ENCODE measurements at regions not wholly inside any gene's neighbourhood (a gene's known extent, or its start where the extent isn't known, plus 50 kb on each side); places are given as distances from the start of the nearest gene placed in this dataset.
A peak's percentile ranks its signal among the peaks of the same experiment; 100 is the strongest.

DNA sequence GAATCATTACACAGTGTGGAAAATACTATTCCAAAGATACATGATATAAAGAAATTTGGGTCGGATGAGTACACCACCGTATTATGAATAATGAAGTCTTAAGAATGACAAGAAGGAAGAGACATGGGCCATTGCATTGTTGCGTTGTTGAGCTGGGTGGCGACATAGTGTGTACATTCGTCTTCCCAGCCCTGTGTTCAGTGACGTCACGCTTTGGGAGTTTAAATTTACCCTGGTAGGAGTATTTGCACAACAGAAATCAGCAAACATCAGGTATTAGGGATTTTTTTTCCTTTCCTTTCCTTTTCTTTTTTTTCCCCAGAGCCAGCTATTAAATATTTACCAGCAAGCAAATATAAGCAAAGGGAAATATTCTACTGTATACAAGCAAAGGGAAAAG, 347.2 kb upstream of the NETO1 start:
- in situ Hi-C loops (cut with HindIII; ENCODE audit: low pct_unique_long_range_greater_than_20kb, low sequenced_read_pairs), result no loop called here
- no peak for TF ChIP-seq JUND (IDR thresholded peaks at IDR 0.05; ENCODE audit: low read depth)

DNA sequence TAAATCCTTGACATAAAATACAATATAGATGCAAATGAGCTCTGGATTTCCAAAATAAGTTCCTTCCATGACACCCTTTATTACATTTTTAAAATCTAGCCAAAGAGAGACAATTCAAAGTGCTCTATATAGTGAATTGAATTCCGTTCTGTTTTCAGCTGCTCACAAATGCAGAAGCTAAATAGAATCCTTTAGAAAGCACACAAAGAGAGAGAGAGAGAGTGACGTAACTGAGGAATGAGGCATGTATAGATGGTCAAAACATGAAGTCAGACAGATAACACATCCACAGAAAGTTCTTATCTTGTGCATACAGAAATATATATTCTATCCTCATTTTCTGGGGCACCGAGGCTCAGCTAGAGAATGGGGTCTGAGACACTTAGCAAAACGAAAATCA, 344.7 kb upstream of the NETO1 start:
- no peak for DNase-seq (ENCODE audit: low read depth in 1 of 2, low spot score in 1 of 2)
- in situ Hi-C loops (cut with HindIII; ENCODE audit: low pct_unique_long_range_greater_than_20kb, low sequenced_read_pairs), result no loop called here
- TF ChIP-seq JUND (IDR thresholded peaks at IDR 0.05; ENCODE audit: low read depth), result no peak

More for the DNA sequence above, 347.2 kb upstream of the NETO1 start:
- DNase-seq (ENCODE audit: low read depth in 1 of 2, low spot score in 1 of 2), result no peak

DNA sequence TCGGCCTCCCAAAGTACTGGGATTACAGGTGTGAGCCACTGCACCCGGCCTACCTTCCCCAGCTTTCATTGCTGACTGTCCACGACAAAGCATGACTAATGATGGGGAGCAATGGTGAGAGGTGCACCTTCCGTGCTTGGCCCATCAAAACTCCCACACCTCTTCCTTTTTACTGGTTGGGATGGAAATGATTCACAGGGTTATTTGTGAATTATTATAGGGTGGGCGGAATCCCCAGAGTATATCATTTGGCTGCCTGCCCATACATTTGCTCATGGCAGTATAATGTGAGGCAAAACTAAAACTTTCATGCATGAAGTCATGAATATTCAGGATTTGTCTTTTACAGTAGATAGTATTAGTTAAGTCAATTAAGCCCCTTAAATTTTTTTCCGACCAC, 334.2 kb upstream of the NETO1 start:
- no peak for TF ChIP-seq JUND (IDR thresholded peaks at IDR 0.05; ENCODE audit: low read depth)
- in situ Hi-C loops (cut with HindIII; ENCODE audit: low pct_unique_long_range_greater_than_20kb, low sequenced_read_pairs), result no loop called here
- no peak for DNase-seq (ENCODE audit: low read depth in 1 of 2, low spot score in 1 of 2)

DNA sequence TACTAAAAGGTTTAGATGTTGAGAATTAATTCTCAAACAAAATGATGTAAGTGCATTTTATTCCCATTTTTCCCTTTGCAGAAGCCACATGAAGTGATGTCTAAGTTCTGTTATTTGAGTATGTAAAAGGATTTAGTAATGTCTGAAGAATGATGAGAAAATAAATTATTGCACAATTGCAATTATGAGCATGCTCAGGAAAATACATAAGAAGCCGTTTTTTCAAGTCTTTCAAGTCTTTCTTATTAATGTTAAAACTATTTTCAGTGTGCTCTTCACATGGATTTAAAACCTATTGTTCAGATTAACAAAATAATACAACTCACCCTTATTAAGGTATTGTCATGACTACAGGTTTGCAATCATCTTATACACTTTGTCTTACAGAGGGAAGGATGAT, 331.4 kb upstream of the NETO1 start:
- no peak for DNase-seq (ENCODE audit: low read depth in 1 of 2, low spot score in 1 of 2)
- TF ChIP-seq JUND (IDR thresholded peaks at IDR 0.05; ENCODE audit: low read depth), result no peak
- in situ Hi-C loops (cut with HindIII; ENCODE audit: low pct_unique_long_range_greater_than_20kb, low sequenced_read_pairs), result no loop called here

DNA sequence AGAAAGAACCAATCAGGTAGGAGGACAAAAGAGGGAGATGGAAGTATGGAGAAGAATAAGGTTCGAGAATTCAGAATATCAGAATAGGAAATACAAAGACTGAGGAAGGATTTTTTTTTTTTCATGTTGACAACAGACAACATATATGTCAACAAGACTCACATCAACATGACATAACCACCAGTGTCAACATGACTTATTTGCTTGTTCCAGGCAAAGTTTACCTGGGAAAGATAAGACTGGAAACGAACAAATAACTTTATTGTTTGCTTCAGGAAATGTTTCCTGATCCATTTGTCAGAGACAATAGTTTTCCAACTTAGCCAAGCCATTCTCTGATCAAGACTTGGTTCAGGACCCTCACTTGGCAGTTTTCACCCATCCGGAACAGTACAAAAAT, 321.9 kb upstream of the NETO1 start:
- no peak for TF ChIP-seq JUND (IDR thresholded peaks at IDR 0.05; ENCODE audit: low read depth)
- peak in 1 of 2 experiments; percentile 59 for DNase-seq (ENCODE audit: low read depth in 1 of 2, low spot score in 1 of 2)
- in situ Hi-C loops (cut with HindIII; ENCODE audit: low pct_unique_long_range_greater_than_20kb, low sequenced_read_pairs), result no loop called here

DNA sequence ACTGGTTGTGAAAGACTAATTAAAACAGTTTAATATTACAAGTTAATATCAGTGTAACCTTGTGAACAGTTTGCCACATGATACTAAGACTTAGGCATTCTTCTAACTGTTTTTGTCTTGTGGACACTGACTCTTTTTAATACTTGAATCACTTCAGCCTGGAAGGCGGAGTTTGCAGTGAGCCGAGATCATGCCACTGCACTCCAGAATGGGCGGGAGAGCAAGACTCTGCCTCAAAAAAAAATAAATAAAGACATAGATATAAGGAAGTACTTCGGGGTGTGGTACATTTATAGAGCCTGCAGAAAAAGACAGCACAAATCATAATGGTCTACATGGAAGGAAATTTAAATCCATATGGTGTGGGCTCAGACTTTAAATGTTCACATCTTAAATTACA, 300.4 kb upstream of the NETO1 start:
- no peak for DNase-seq (ENCODE audit: low read depth in 1 of 2, low spot score in 1 of 2)
- no peak for TF ChIP-seq JUND (IDR thresholded peaks at IDR 0.05; ENCODE audit: low read depth)

DNA sequence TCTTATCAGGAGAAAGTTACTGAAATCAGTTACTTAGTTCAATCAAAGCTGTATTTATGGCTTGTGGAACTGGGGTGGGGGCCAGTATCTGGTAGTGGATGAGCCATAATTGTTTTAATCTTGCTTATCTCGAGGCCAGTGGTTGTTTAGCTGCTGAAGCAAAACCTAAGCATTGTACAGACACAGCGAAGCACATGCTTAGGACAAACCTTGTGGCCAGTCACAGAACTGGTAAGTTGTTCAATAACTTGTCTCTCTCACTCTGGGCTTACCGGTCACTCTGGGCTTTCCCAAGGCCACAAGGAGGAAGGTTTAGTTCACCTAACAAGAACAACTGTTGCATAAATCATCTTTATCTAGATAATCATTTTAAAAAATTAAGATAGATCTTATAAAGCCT, 296.6 kb upstream of the NETO1 start:
- DNase-seq (ENCODE audit: low read depth in 1 of 2, low spot score in 1 of 2), result peak in 1 of 2 experiments; percentile 0
- in situ Hi-C loops (cut with HindIII; ENCODE audit: low pct_unique_long_range_greater_than_20kb, low sequenced_read_pairs), result no loop called here
- TF ChIP-seq JUND (IDR thresholded peaks at IDR 0.05; ENCODE audit: low read depth), result no peak

More for the DNA sequence above, 300.4 kb upstream of the NETO1 start:
- in situ Hi-C loops (cut with HindIII; ENCODE audit: low pct_unique_long_range_greater_than_20kb, low sequenced_read_pairs), result no loop called here

DNA sequence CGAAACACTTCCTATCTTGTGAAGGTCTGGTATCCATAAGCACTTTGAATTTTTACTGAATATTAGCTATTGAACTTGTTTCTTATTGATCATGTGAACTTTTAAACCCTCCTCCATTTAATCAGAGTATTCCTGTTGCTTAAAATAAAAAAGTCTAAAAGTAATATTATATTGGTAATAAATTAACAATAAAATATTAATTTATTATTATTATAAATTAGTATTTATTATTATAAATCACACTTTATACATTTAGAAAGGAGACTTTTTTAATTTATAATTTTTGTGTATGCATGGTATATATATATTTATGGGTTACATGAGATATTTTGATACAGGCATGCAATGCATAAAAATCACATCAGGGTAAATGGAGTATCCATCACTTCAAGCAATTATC, 295.4 kb upstream of the NETO1 start:
- in situ Hi-C loops (cut with HindIII; ENCODE audit: low pct_unique_long_range_greater_than_20kb, low sequenced_read_pairs), result no loop called here
- TF ChIP-seq JUND (IDR thresholded peaks at IDR 0.05; ENCODE audit: low read depth), result no peak
- no peak for DNase-seq (ENCODE audit: low read depth in 1 of 2, low spot score in 1 of 2)

DNA sequence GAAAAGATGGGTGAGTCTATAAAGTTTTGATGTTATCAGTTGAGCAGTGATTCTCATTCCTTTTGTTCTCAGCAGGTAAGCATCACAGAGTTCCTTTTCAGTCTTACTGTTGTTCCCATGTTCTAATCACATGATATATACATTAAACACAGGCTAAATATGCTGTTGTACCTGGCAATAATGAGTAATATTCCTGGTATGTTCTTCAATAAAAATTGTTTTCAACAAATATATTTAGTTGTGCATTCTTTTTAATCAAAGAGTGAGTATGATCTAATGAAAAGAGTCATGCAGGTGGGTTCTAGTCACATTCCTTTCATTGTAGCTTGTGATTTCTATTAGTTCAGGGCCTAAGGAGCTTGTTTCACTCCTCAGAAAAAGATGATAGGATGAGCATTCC, 288.3 kb upstream of the NETO1 start:
- DNase-seq (ENCODE audit: low read depth in 1 of 2, low spot score in 1 of 2), result no peak
- in situ Hi-C loops (cut with HindIII; ENCODE audit: low pct_unique_long_range_greater_than_20kb, low sequenced_read_pairs), result no loop called here
- no peak for TF ChIP-seq JUND (IDR thresholded peaks at IDR 0.05; ENCODE audit: low read depth)

DNA sequence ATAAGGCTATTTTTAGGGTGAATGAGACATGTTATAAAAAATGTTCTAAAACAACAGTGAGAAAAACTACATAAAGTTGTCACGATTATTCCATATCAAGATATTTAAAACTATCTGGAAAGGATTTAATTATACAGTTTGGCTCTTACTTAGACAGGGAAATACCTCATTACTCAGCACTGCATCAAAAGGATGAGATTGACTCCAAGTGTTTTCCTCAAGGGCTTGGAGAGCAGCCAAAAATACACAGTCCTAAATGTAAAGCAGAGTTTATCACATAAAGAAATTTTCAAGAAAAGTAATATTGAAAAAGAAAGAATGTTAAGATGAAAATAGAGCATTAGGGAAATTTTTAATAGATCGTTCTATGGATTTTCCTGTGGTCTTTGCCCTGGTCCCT, 285.5 kb upstream of the NETO1 start:
- TF ChIP-seq JUND (IDR thresholded peaks at IDR 0.05; ENCODE audit: low read depth), result no peak
- no peak for DNase-seq (ENCODE audit: low read depth in 1 of 2, low spot score in 1 of 2)
- in situ Hi-C loops (cut with HindIII; ENCODE audit: low pct_unique_long_range_greater_than_20kb, low sequenced_read_pairs), result no loop called here

DNA sequence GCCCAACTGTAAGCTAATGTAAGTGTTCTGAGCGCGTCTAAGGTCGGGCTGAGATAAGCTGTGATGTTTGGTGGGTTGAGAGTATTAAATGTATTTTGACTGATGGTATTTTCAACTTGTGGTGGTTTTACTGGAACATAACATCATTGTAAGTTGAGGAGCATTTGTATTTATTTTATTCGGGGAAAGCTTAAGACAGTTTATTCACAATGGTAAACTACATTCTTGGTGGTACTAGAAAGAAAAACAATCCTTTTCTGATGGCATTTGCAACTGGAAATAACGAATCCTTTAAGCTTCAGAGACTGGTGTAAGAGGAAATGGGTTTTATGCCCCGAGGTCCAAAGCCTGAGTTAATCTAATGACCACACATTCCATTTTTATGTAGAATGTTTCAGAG, 283.3 kb upstream of the NETO1 start:
- no peak for TF ChIP-seq JUND (IDR thresholded peaks at IDR 0.05; ENCODE audit: low read depth)
- no peak for DNase-seq (ENCODE audit: low read depth in 1 of 2, low spot score in 1 of 2)
- in situ Hi-C loops (cut with HindIII; ENCODE audit: low pct_unique_long_range_greater_than_20kb, low sequenced_read_pairs), result no loop called here

DNA sequence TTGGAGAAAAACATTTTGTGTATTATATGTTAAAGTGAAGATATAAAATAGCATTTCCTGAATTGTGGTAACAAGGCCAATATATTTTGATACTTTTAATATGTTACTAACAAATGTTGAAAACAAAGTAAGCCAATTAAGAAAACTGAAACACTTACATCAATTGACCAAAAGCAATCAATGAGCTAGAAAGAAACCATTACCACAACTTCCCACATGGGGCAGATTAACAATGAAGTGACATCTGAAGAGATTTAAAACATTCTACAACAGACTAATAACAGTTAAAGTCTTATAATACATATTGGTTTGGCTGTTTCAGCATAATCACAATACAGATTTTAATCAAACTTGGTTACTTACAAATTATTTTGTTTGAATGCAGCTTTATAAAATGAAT, 282.4 kb upstream of the NETO1 start:
- DNase-seq (ENCODE audit: low read depth in 1 of 2, low spot score in 1 of 2), result no peak
- TF ChIP-seq JUND (IDR thresholded peaks at IDR 0.05; ENCODE audit: low read depth), result no peak
- in situ Hi-C loops (cut with HindIII; ENCODE audit: low pct_unique_long_range_greater_than_20kb, low sequenced_read_pairs), result no loop called here

DNA sequence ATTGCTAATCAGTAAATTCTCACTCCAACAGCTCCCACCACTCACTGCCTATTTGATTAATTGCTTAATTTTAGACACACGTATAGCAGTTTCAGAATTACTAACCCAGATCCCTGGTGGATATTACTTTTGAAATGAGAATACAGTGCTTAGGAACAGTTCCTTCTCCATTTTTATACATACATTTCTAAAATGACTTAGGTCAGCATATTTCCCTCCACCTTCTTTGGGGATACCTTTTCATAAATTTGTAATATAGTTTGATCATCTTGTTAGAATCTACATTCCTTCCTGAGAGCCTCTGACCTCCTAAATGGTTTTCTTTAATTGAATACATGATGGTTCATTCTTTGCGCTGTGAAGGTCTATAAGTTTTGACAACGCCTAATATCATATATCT, 279.8 kb upstream of the NETO1 start:
- no peak for DNase-seq (ENCODE audit: low read depth in 1 of 2, low spot score in 1 of 2)
- no peak for TF ChIP-seq JUND (IDR thresholded peaks at IDR 0.05; ENCODE audit: low read depth)
- in situ Hi-C loops (cut with HindIII; ENCODE audit: low pct_unique_long_range_greater_than_20kb, low sequenced_read_pairs), result no loop called here

DNA sequence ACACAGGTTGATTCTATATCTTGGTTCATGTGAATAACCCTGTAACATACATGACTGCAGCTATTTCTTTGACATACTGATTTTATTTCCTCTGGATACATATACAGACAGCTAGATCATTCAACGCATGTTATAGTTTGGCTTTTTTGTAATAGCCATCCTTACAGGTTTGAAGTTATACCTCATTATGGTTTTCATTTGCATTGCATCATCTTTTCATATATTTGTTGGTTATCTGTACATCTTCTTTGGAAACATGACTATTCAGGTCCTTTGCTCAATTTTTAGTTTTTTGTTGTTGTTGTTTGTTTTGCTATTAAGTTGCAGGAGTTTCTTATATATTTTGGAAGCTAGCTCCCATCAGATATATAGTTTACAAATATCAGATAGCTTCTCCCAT, 276.2 kb upstream of the NETO1 start:
- DNase-seq (ENCODE audit: low read depth in 1 of 2, low spot score in 1 of 2), result no peak
- TF ChIP-seq JUND (IDR thresholded peaks at IDR 0.05; ENCODE audit: low read depth), result no peak
- in situ Hi-C loops (cut with HindIII; ENCODE audit: low pct_unique_long_range_greater_than_20kb, low sequenced_read_pairs), result no loop called here

All from T47D (cell line).